ENCODE measurements at regions not wholly inside any gene's neighbourhood (a gene's known extent, or its start where the extent isn't known, plus 50 kb on each side); places are given as distances from the start of the nearest gene placed in this dataset.

- H3K27ac ChIP-seq: no peak overlapping the region
- intact Hi-C loops (cut with DNase I): no loop called here
- no peaks in the 10 kb centered on the region for H3K36me3 ChIP-seq
- TF ChIP-seq, protein P1, sequence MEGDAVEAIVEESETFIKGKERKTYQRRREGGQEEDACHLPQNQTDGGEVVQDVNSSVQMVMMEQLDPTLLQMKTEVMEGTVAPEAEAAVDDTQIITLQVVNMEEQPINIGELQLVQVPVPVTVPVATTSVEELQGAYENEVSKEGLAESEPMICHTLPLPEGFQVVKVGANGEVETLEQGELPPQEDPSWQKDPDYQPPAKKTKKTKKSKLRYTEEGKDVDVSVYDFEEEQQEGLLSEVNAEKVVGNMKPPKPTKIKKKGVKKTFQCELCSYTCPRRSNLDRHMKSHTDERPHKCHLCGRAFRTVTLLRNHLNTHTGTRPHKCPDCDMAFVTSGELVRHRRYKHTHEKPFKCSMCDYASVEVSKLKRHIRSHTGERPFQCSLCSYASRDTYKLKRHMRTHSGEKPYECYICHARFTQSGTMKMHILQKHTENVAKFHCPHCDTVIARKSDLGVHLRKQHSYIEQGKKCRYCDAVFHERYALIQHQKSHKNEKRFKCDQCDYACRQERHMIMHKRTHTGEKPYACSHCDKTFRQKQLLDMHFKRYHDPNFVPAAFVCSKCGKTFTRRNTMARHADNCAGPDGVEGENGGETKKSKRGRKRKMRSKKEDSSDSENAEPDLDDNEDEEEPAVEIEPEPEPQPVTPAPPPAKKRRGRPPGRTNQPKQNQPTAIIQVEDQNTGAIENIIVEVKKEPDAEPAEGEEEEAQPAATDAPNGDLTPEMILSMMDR (IDR thresholded peaks at IDR 0.05): no peak
- H3K4me3 ChIP-seq: no peak overlapping the region
- H3K4me1 ChIP-seq: no peaks in the 10 kb centered on the region
- H3K9ac ChIP-seq (ENCODE audit: low read depth in 2 of 2, low read length in 2 of 2): no peak overlapping the region
- no peaks in the 10 kb centered on the region for H3K27me3 ChIP-seq
- H3K9me3 ChIP-seq: no peaks in the 10 kb centered on the region
- no peak for DNase-seq
Measured at GRCh38 chr1:222046684-222047263, 304.9 kb upstream of the DUSP10 start.

- Histone ChIP-seq H3K4me1 (no peaks in the 10 kb centered on the region), H3K27ac (no peak overlapping the region), H3K36me3 (no peaks in the 10 kb centered on the region), H3K9me3 (no peaks in the 10 kb centered on the region), H3K4me3 (no peak overlapping the region), H3K9ac (ENCODE audit: low read depth in 2 of 2, low read length in 2 of 2) (no peak overlapping the region), H3K27me3 (no peaks in the 10 kb centered on the region)
- TF ChIP-seq, protein P1 (IDR thresholded peaks at IDR 0.05): no peak
- intact Hi-C loops (cut with DNase I): no loop called here
- DNase-seq: no peak
Measured at GRCh38 chr1:222045786-222046185, 303.9 kb upstream of the DUSP10 start.

DNA sequence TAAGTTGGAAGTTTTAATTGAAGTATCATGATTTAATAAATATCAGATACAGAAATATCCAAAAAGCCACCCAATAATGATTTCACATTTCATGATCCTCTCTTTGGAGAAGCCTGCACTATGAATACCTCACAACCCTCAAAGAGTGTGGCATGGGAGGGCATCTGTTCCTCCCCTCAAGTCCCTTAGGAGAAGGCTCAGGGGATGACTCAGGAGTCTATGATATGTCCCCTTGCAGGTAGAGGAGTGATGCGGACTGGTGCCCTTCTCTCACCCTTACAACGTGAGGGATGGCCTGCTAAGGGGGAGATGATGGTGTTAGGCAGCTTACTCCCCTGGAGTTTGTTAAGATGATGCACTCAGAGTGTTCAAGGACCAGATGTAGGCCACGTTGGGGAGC is 303.3 kb upstream of the DUSP10 start:
- H3K4me1 ChIP-seq: no peaks in the 10 kb centered on the region
- H3K27ac ChIP-seq: no peak overlapping the region
- H3K36me3 ChIP-seq: no peaks in the 10 kb centered on the region
- H3K9me3 ChIP-seq: no peaks in the 10 kb centered on the region
- no peak for DNase-seq
- no peak overlapping the region for H3K4me3 ChIP-seq
- no peaks in the 10 kb centered on the region for H3K27me3 ChIP-seq
- TF ChIP-seq, protein P1 (IDR thresholded peaks at IDR 0.05): no peak
- intact Hi-C loops (cut with DNase I): no loop called here
- H3K9ac ChIP-seq (ENCODE audit: low read depth in 2 of 2, low read length in 2 of 2): no peak overlapping the region

GRCh38 chr1:222043444-222044292 is 301.8 kb upstream of the DUSP10 start:
- intact Hi-C loops (cut with DNase I): no loop called here

DNA sequence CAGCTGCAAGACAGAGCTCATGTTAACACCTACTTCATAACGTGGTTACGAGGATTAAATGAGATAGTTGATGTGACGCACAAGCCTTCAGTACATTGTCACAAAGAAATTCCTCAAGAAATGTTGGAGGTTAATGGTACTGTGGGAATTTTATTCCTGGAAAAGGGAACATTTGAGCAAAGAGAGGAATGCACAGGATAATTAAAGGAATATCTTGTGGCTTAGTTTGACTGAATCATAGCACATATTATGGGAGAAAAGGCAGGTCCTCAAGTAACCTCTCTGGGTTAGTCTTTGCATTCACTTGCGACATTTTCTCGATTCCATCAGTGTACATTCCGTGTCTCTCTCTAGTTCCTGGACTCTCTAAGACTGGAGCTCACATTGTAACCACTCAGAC is 300.2 kb upstream of the DUSP10 start:
- no peaks in the 10 kb centered on the region for H3K27me3 ChIP-seq
- no peaks in the 10 kb centered on the region for H3K36me3 ChIP-seq
- H3K4me3 ChIP-seq: no peak overlapping the region
- TF ChIP-seq, protein P1 (IDR thresholded peaks at IDR 0.05): no peak
- no peak overlapping the region for H3K27ac ChIP-seq
- H3K4me1 ChIP-seq: no peaks in the 10 kb centered on the region
- H3K9ac ChIP-seq (ENCODE audit: low read depth in 2 of 2, low read length in 2 of 2): no peak overlapping the region
- no peak for DNase-seq
- no peaks in the 10 kb centered on the region for H3K9me3 ChIP-seq
- intact Hi-C loops (cut with DNase I): no loop called here

More at GRCh38 chr1:222043444-222044292, 301.8 kb upstream of the DUSP10 start:
- no peaks in the 10 kb centered on the region for H3K27me3 ChIP-seq
- H3K27ac ChIP-seq: no peak overlapping the region
- H3K4me3 ChIP-seq: no peak overlapping the region
- H3K36me3 ChIP-seq: no peaks in the 10 kb centered on the region
- no peak for DNase-seq
- no peaks in the 10 kb centered on the region for H3K4me1 ChIP-seq
- H3K9ac ChIP-seq (ENCODE audit: low read depth in 2 of 2, low read length in 2 of 2): no peak overlapping the region
- no peaks in the 10 kb centered on the region for H3K9me3 ChIP-seq
- TF ChIP-seq, protein P1 (IDR thresholded peaks at IDR 0.05): no peak
